ENCODE measurements at regions not wholly inside any gene's neighbourhood (a gene's known extent, or its start where the extent isn't known, plus 50 kb on each side); places are given as distances from the start of the nearest gene placed in this dataset.
"Not testable (repeated sequence)": the region's sequence is repeated elsewhere in the genome, so short reads cannot be mapped to it uniquely, and the experiment has no call there.

DNA sequence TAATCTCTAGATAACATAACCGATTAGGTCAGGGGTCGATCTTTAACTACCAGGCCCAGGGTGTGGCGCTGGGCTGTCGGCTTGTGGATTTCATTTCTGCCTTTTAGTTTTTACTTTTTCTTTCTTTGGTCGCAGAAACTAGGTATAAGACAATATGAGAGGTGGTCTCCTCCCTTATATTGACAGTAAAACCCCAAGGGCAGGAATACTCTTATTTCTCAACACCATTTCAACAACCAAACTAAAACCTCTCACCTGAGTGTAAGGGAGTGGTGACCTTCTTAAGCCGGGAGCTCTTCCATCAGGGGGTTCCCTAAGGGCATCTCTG, 144.4 kb upstream of the GRK3 start:
- TF ChIP-seq, protein P1, sequence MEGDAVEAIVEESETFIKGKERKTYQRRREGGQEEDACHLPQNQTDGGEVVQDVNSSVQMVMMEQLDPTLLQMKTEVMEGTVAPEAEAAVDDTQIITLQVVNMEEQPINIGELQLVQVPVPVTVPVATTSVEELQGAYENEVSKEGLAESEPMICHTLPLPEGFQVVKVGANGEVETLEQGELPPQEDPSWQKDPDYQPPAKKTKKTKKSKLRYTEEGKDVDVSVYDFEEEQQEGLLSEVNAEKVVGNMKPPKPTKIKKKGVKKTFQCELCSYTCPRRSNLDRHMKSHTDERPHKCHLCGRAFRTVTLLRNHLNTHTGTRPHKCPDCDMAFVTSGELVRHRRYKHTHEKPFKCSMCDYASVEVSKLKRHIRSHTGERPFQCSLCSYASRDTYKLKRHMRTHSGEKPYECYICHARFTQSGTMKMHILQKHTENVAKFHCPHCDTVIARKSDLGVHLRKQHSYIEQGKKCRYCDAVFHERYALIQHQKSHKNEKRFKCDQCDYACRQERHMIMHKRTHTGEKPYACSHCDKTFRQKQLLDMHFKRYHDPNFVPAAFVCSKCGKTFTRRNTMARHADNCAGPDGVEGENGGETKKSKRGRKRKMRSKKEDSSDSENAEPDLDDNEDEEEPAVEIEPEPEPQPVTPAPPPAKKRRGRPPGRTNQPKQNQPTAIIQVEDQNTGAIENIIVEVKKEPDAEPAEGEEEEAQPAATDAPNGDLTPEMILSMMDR (conservative IDR thresholded peaks at IDR 0.05; ENCODE audit: low read depth, low read length): not testable (repeated sequence)
- not testable (repeated sequence) for TF ChIP-seq SMC3 (IDR thresholded peaks at IDR 0.05; ENCODE audit: low read depth, low read length); RAD21 (IDR thresholded peaks at IDR 0.05; ENCODE audit: low read length); POLR2A (IDR thresholded peaks at IDR 0.05; ENCODE audit: low read depth, low read length); MAFK (IDR thresholded peaks at IDR 0.05; ENCODE audit: low read depth, low read length); RFX5 (IDR thresholded peaks at IDR 0.05; ENCODE audit: low read depth, low read length); MXI1 (IDR thresholded peaks at IDR 0.05; ENCODE audit: borderline replicate concordance, low read depth, low read length)
- TF ChIP-seq, protein P2, sequence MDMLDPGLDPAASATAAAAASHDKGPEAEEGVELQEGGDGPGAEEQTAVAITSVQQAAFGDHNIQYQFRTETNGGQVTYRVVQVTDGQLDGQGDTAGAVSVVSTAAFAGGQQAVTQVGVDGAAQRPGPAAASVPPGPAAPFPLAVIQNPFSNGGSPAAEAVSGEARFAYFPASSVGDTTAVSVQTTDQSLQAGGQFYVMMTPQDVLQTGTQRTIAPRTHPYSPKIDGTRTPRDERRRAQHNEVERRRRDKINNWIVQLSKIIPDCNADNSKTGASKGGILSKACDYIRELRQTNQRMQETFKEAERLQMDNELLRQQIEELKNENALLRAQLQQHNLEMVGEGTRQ (IDR thresholded peaks at IDR 0.05; ENCODE audit: low read depth, low read length): not testable (repeated sequence)

Measured in IMR-90 (cell line).